Stomach (tissue), 4 donors: ENCODE measurements at regions not wholly inside any gene's neighbourhood (a gene's known extent, or its start where the extent isn't known, plus 50 kb on each side); places are given as distances from the start of the nearest gene placed in this dataset.

Experiments used
- EP300 ChIP-seq: sonication (generic); formaldehyde crosslinking; IDR thresholded peaks from one replicate; pipeline ENCODE4 v1.6.1; 2017; ENCODE audit warnings: antibody characterized with exemption
- POLR2A ChIP-seq, 4 donors: fragments of 450-650 bp; IDR thresholded peaks; one replicate each; pipeline ENCODE4 v1.6.1; 2016; ENCODE audit warnings: antibody characterized with exemption in 4 of 4, control low read depth in 2 of 4, mild to moderate bottlenecking in 1 of 4, moderate library complexity in 1 of 4
- POLR2AphosphoS5 ChIP-seq, 3 donors: sonication (generic); formaldehyde crosslinking; IDR thresholded peaks; one replicate each; pipeline ENCODE4 v1.6.1; 2016; ENCODE audit warnings: antibody characterized with exemption in 3 of 3
- TF ChIP-seq, protein P1 (sequence below), 7 experiments: fragments of 450-650 bp in 4 of 7; fragments of 200-600 bp in 3 of 7; sonication (generic) in 3 of 7; IDR thresholded peaks; one replicate each; pipeline ENCODE4 v1.5.1; 2016 to 2019; ENCODE audit warnings: antibody characterized with exemption in 7 of 7, control low read depth in 2 of 7, mild to moderate bottlenecking in 1 of 7

DNA sequence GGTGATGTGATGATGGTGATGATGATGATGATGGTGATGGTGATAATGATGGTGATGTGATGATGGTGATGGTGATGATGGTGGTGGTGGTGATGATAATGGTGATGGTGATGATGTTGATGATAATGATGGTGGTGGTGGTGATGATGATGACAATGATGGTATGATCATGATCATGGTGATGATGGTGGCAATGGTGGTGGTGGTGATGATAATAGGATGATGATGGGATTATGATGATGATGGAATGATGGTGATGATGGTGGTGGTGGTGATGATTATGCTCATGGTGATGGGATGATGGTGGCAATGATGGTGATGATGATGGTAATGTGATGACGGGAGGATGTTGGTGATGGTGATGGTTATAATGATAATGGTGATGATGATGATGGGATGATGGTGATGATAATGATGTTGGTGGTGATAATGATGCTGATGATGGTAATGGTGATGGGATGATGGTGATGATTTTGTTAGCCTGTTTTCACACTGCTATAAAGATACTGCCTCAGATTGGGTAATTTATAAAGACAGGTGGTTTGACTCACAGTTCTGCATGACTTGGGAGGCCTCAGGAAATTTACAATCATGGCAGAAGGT is 314.8 kb upstream of the SFSWAP start:
- no peak for TF ChIP-seq POLR2AphosphoS5 (IDR thresholded peaks at IDR 0.05)
- TF ChIP-seq, protein P1, sequence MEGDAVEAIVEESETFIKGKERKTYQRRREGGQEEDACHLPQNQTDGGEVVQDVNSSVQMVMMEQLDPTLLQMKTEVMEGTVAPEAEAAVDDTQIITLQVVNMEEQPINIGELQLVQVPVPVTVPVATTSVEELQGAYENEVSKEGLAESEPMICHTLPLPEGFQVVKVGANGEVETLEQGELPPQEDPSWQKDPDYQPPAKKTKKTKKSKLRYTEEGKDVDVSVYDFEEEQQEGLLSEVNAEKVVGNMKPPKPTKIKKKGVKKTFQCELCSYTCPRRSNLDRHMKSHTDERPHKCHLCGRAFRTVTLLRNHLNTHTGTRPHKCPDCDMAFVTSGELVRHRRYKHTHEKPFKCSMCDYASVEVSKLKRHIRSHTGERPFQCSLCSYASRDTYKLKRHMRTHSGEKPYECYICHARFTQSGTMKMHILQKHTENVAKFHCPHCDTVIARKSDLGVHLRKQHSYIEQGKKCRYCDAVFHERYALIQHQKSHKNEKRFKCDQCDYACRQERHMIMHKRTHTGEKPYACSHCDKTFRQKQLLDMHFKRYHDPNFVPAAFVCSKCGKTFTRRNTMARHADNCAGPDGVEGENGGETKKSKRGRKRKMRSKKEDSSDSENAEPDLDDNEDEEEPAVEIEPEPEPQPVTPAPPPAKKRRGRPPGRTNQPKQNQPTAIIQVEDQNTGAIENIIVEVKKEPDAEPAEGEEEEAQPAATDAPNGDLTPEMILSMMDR (IDR thresholded peaks at IDR 0.05) = no peak
- TF ChIP-seq POLR2A (IDR thresholded peaks at IDR 0.05) = no peak
- TF ChIP-seq EP300 = no peak
